ENCODE measurements at regions not wholly inside any gene's neighbourhood (a gene's known extent, or its start where the extent isn't known, plus 50 kb on each side); places are given as distances from the start of the nearest gene placed in this dataset.

- no peak for TF ChIP-seq CTCF (IDR thresholded peaks at IDR 0.05; ENCODE audit: low read depth, low read length)
Measured at GRCh38 chr5:103410172-103410571, 151.6 kb downstream of the MACIR start.

GRCh38 chr5:103409013-103409670 is 150.6 kb downstream of the MACIR start:
- TF ChIP-seq CTCF (IDR thresholded peaks at IDR 0.05; ENCODE audit: low read depth, low read length) = no peak
- DNase-seq (ENCODE audit: low read depth in 2 of 2) = no peak
- H3K4me3 ChIP-seq (replicated peaks in 1 of 2; ENCODE audit: low read depth in 2 of 2, low read length in 2 of 2) = no peak overlapping the region

More at GRCh38 chr5:103410172-103410571, 151.6 kb downstream of the MACIR start:
- DNase-seq (ENCODE audit: low read depth in 2 of 2) = no peak
- no peak overlapping the region for H3K4me3 ChIP-seq (replicated peaks in 1 of 2; ENCODE audit: low read depth in 2 of 2, low read length in 2 of 2)

GRCh38 chr5:103408408-103408807 is 149.8 kb downstream of the MACIR start:
- no peak for DNase-seq (ENCODE audit: low read depth in 2 of 2)
- no peak for TF ChIP-seq CTCF (IDR thresholded peaks at IDR 0.05; ENCODE audit: low read depth, low read length)
- no peak overlapping the region for H3K4me3 ChIP-seq (replicated peaks in 1 of 2; ENCODE audit: low read depth in 2 of 2, low read length in 2 of 2)

- no peak for TF ChIP-seq CTCF (IDR thresholded peaks at IDR 0.05; ENCODE audit: low read depth, low read length)
- DNase-seq (ENCODE audit: low read depth in 2 of 2) = no peak
- no peak overlapping the region for H3K4me3 ChIP-seq (replicated peaks in 1 of 2; ENCODE audit: low read depth in 2 of 2, low read length in 2 of 2)
Measured at GRCh38 chr5:103407402-103407801, 148.8 kb downstream of the MACIR start.

- no peak for TF ChIP-seq CTCF (IDR thresholded peaks at IDR 0.05; ENCODE audit: low read depth, low read length)
- DNase-seq (ENCODE audit: low read depth in 2 of 2) = no peak
- no peak overlapping the region for H3K4me3 ChIP-seq (replicated peaks in 1 of 2; ENCODE audit: low read depth in 2 of 2, low read length in 2 of 2)
Measured at GRCh38 chr5:103404483-103404882, 145.9 kb downstream of the MACIR start.

GRCh38 chr5:103402851-103403250 is 144.3 kb downstream of the MACIR start:
- DNase-seq (ENCODE audit: low read depth in 2 of 2) = no peak
- TF ChIP-seq CTCF (IDR thresholded peaks at IDR 0.05; ENCODE audit: low read depth, low read length) = no peak
- H3K4me3 ChIP-seq (replicated peaks in 1 of 2; ENCODE audit: low read depth in 2 of 2, low read length in 2 of 2) = no peak overlapping the region

Measured in cardiac fibroblast (primary cell).